ENCODE measurements at regions not wholly inside any gene's neighbourhood (a gene's known extent, or its start where the extent isn't known, plus 50 kb on each side); places are given as distances from the start of the nearest gene placed in this dataset.

DNA sequence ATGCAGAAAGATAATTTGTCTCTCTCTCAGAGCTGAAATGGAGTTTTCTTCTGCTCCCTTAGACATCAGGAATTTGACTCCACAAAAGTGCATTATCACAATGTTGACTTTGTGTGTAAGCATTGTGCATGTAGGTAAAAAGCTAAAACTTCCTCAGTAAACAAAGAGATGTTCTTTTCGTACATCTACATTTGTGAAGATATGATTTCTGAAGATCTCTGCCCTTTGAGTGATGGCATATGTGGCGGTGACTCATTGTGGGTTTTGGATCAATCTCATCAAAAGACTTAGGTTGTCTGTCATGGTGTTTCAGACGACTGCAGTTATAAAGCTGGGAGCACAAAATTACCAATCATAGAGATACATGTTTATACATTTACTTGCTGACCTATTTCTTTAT, 411.4 kb upstream of the LMO3 start:
- ATAC-seq (no peak), DNase-seq (ENCODE audit: low read depth, low spot score) (no peak)
- ChIA-PET POLR2A (no interaction called here), CTCF (no interaction called here)
- no peaks in the 10 kb centered on the region for H3K36me3 ChIP-seq (ENCODE audit: control insufficient read depth, insufficient read depth, low read length)
- BruUV-seq (replicated peaks), result no TSS peak
- H3K27ac ChIP-seq (ENCODE audit: low read length), result no peak overlapping the region
- in situ Hi-C loops (cut with HindIII; ENCODE audit: low pct_unique_long_range_greater_than_20kb, low sequenced_read_pairs), result no loop called here
- TF ChIP-seq, protein P1, sequence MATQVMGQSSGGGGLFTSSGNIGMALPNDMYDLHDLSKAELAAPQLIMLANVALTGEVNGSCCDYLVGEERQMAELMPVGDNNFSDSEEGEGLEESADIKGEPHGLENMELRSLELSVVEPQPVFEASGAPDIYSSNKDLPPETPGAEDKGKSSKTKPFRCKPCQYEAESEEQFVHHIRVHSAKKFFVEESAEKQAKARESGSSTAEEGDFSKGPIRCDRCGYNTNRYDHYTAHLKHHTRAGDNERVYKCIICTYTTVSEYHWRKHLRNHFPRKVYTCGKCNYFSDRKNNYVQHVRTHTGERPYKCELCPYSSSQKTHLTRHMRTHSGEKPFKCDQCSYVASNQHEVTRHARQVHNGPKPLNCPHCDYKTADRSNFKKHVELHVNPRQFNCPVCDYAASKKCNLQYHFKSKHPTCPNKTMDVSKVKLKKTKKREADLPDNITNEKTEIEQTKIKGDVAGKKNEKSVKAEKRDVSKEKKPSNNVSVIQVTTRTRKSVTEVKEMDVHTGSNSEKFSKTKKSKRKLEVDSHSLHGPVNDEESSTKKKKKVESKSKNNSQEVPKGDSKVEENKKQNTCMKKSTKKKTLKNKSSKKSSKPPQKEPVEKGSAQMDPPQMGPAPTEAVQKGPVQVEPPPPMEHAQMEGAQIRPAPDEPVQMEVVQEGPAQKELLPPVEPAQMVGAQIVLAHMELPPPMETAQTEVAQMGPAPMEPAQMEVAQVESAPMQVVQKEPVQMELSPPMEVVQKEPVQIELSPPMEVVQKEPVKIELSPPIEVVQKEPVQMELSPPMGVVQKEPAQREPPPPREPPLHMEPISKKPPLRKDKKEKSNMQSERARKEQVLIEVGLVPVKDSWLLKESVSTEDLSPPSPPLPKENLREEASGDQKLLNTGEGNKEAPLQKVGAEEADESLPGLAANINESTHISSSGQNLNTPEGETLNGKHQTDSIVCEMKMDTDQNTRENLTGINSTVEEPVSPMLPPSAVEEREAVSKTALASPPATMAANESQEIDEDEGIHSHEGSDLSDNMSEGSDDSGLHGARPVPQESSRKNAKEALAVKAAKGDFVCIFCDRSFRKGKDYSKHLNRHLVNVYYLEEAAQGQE (IDR thresholded peaks at IDR 0.05; ENCODE audit: insufficient read depth in 1 of 2, low read depth in 2 of 2, low read length in 1 of 2), result no peak
- no peak for TF ChIP-seq TCF7L2 (IDR thresholded peaks at IDR 0.05; ENCODE audit: low read depth, low read length)
- TF ChIP-seq, protein P2, sequence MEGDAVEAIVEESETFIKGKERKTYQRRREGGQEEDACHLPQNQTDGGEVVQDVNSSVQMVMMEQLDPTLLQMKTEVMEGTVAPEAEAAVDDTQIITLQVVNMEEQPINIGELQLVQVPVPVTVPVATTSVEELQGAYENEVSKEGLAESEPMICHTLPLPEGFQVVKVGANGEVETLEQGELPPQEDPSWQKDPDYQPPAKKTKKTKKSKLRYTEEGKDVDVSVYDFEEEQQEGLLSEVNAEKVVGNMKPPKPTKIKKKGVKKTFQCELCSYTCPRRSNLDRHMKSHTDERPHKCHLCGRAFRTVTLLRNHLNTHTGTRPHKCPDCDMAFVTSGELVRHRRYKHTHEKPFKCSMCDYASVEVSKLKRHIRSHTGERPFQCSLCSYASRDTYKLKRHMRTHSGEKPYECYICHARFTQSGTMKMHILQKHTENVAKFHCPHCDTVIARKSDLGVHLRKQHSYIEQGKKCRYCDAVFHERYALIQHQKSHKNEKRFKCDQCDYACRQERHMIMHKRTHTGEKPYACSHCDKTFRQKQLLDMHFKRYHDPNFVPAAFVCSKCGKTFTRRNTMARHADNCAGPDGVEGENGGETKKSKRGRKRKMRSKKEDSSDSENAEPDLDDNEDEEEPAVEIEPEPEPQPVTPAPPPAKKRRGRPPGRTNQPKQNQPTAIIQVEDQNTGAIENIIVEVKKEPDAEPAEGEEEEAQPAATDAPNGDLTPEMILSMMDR (IDR thresholded peaks at IDR 0.05), result no peak
- no peak for TF ChIP-seq SIN3A (IDR thresholded peaks at IDR 0.05; ENCODE audit: borderline replicate concordance, insufficient read depth, low read depth, low read length)
- no peak for TF ChIP-seq POLR2AphosphoS5 (IDR thresholded peaks at IDR 0.05; ENCODE audit: low read depth, low read length)
- no peaks in the 10 kb centered on the region for H3K27me3 ChIP-seq (ENCODE audit: control insufficient read depth, insufficient read depth, low read length)
- intact Hi-C loops (cut with micrococcal nuclease; ENCODE audit: unreplicated experiment), result no loop called here
- no peak overlapping the region for H3K4me3 ChIP-seq (ENCODE audit: low read depth in 2 of 2, low read length in 2 of 2)
- no peaks in the 10 kb centered on the region for H3K4me1 ChIP-seq (ENCODE audit: control insufficient read depth, insufficient read depth, low read length)
- H3K9me3 ChIP-seq (ENCODE audit: control insufficient read depth, insufficient read depth, low read depth, low read length), result no peaks in the 10 kb centered on the region

DNA sequence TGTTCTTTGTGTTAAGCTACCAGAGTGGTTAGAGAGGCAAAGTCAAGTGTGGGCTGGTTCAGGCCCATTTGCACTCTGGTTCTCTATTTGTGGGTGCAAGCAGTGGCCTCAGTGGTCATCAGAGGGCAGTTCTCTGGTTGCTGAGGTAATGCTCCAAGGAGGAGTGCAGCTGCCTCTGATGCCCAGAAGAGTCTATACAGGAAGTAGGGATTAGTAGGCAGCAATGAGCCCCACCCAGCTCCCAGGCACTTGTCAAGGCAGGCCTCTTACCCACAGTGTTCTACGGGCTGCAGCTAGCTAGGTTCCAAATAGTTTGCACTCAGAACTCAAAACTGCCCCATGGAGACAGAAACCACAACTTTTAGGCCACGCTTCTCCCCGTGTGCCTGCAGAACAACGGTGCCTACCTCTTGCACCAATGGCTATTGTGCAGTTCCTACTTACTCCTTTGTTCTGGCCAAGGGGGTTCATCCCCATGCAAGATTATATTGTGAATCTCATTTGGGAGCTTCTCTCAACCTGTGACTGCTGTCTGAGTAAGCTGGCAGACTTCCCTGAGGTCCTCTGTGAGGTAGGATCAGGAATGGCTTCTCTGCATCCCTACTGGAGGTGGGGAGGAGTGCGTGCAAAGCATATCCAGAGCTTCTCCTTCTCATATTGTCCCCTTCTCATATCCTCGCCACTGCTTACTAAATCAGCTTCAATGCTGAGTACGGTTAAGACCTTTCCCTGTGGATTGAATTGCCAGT, 410.3 kb upstream of the LMO3 start:
- H3K27ac ChIP-seq (ENCODE audit: low read length), result no peak overlapping the region
- H3K4me1 ChIP-seq (ENCODE audit: control insufficient read depth, insufficient read depth, low read length), result no peaks in the 10 kb centered on the region
- BruUV-seq (replicated peaks), result no TSS peak
- DNase-seq (ENCODE audit: low read depth, low spot score), result no peak
- ATAC-seq, result no peak
- intact Hi-C loops (cut with micrococcal nuclease; ENCODE audit: unreplicated experiment) (no loop called here), in situ Hi-C loops (cut with HindIII; ENCODE audit: low pct_unique_long_range_greater_than_20kb, low sequenced_read_pairs) (no loop called here)
- H3K9me3 ChIP-seq (ENCODE audit: control insufficient read depth, insufficient read depth, low read depth, low read length), result no peaks in the 10 kb centered on the region
- H3K4me3 ChIP-seq (ENCODE audit: low read depth in 2 of 2, low read length in 2 of 2), result no peak overlapping the region
- no peaks in the 10 kb centered on the region for H3K36me3 ChIP-seq (ENCODE audit: control insufficient read depth, insufficient read depth, low read length)
- no peaks in the 10 kb centered on the region for H3K27me3 ChIP-seq (ENCODE audit: control insufficient read depth, insufficient read depth, low read length)
- CTCF ChIA-PET, result no interaction called here
- TF ChIP-seq, protein P1 (IDR thresholded peaks at IDR 0.05; ENCODE audit: insufficient read depth in 1 of 2, low read depth in 2 of 2, low read length in 1 of 2), result no peak
- TF ChIP-seq, protein P2 (IDR thresholded peaks at IDR 0.05), result no peak
- TF ChIP-seq TCF7L2 (IDR thresholded peaks at IDR 0.05; ENCODE audit: low read depth, low read length) (no peak), SIN3A (IDR thresholded peaks at IDR 0.05; ENCODE audit: borderline replicate concordance, insufficient read depth, low read depth, low read length) (no peak), POLR2AphosphoS5 (IDR thresholded peaks at IDR 0.05; ENCODE audit: low read depth, low read length) (no peak)
- POLR2A ChIA-PET, result no interaction called here

Measured in Panc1 (cell line).